Nucleus accumbens (tissue), 56 donors: ENCODE measurements at regions not wholly inside any gene's neighbourhood (a gene's known extent, or its start where the extent isn't known, plus 50 kb on each side); places are given as distances from the start of the nearest gene placed in this dataset.
"Not testable (repeated sequence)": the region's sequence is repeated elsewhere in the genome, so short reads cannot be mapped to it uniquely, and the experiment has no call there.

Source experiments
- DNase-seq, 56 donors: peaks; one replicate each; lab custom pipeline; 2025; lab: John Stamatoyannopoulos, UW

DNA sequence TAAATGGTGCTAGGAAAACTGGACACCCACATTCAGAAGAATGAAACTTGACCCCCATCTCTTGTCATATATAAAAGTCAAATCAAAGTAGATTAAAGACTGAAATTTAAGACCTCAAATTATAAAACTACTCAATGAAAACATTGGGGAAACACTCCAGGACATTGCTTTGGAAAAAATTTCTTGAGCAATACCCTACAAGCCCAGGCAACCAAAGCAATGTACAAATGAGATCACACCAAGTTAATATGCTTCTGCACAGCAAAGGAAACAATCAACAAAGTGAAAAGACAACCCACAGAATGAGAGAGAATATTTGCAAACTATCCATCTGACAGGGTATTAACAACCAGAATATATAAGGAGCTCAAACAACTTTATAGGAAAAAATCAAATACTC is 407.9 kb upstream of the BTBD3 start:
- DNase-seq: no peak

DNA sequence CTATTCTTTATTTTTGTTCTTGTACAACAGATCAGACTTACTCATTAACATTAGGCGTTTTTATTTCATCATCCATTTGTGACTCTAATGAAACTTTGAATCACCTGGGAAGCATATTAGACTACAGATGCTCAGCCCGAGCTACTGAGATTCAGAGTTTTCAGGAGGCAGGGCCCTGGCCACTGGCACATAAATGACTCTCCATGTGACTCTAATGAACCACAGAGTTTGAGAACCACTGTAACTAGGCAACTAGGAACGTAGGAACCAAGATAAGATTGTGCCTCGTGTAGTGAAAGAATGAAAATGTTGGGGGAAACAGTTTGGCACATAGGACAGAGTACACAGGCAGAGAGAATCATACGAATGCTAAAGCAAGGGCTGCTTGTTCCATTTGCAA is 405.9 kb upstream of the BTBD3 start:
- DNase-seq: no peak

GRCh38 chr20:11513241-11513745 is 404.4 kb upstream of the BTBD3 start:
- DNase-seq: not testable (repeated sequence)

DNA sequence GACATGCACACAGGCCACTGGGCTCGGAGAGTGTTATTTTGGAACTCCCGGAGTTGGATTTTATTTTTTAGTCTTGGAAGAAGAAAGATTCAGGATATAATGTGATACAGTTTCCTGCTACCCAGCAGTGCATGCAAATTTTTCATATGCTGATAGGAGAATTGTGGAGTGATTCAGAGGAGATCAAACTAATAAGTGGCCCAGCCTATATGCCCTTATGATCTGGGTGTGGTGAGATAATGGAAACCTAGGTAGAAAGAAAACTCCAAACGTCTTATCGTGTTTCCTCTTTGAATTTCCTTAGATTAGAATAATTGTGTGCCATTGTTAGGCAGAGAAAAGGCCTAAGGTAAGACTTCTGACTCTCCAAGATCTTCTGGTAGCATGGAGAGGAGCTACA is 401.2 kb upstream of the BTBD3 start:
- no peak for DNase-seq

GRCh38 chr20:11520596-11520995 is 397.1 kb upstream of the BTBD3 start:
- DNase-seq: no peak

DNA sequence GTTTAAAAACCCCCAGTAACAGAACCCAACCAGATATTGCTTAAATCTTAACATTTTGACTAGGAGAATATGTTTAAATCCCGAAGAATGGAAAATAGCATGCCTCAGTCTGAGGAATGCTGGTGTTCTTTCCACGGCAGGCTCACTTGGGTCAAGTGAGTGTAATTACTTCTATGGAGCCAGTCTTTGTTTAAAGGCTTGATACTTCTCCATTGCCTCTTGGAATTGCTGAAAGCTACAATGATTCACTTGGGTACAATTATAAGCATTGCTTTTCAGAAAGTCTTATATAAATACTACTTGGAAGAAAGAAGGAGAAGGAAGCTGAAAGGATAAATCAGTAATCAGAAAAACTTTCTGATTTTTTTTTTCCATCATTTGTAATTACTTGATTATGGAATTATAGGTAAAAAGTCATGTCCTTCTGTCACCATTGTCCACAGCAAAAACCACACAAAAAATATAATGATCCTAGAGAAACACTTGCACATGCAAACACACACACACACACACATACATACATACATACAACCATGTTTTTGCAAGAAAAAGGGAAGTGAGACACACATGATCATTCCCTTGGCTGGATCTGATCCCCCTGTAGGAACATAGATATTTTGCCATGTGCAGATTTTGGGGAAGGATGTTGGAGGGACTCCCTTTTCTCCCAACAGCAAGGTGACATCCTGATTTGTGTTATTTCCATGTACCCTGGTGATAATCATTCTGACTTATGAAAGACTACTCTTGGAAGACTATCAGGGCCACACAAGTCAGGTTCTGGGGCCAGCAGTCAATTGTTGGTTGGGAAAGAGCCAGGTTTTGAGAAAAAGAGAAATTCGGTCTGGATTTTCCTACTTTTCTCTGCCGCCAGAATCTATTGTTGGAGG is 396.0 kb upstream of the BTBD3 start:
- no peak for DNase-seq

DNA sequence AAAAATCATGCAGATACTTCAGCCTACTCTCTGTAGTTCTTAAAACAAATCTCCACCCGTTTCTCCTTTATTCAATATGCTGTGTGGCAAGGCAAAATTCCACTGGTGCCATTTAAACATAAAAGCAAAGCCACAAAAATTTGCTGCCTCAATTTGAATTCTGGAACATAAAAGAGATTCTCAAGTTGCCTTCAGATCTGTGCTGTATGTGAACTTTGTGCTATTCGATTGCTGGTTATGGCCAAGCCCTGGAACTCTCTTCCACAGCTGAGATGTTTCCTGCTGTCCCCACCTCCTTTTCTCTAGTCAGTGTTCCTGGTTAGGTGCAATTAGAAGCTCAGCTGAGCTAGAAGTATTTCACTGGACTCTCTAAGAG is 395.3 kb upstream of the BTBD3 start:
- DNase-seq: no peak

DNA sequence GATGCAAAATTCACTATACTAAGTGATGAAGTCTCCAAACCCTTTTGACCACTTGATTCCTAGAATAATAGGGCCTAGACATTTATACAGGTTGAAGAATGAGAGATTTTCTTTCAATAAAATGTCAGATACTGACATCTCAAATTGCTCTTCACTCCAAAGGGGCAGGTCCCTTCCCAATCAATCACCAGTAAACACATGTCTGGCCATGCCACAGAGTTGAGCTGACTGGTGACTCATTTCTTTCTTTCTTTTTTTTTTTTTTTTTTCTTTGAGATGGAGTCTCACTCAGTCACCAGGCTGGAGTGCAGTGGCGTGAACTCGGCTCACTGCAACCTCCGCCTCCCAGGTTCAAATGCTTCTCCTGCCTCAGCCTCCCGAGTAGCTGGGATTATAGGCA is 388.6 kb upstream of the BTBD3 start:
- DNase-seq: no peak

DNA sequence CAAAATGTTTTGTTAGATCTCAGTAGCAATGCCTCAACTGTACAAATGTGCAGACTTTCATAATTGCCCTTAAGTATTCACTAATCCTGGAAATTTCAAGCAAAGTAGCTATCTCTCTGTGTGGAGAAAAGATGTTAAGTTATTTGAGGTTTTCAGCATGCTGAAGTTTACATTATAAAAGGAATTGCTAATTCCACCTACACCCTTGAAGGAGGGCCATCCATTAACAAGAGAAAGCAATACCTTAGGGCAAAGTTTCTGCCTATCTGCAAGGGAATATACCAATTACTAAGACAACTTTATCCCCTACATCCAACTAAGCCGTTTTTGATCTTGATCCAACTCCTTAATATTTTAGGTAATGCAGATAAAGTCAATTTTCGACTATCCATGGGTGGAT is 380.7 kb upstream of the BTBD3 start:
- DNase-seq: no peak

DNA sequence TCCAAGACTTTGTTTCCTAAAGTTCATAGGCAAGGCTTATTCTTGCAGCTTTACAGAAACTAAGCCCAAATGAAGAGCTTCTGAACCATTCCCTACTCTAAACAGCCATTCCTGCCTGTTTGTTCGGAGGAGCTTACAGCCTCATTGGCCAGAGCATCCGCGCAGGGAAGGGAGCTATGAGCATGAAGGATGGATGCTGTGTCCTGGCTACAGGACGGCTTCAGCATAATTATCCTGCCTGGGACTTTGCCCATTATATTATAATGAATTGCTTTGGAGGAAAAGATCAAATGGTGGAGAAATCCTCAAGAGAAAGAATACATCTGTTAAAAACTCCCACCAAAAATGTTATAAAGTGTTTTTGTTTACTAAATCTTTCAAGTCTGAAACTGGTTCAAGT is 378.2 kb upstream of the BTBD3 start:
- DNase-seq: no peak

- DNase-seq: no peak
Observed at GRCh38 chr20:11540558-11540957, 377.1 kb upstream of the BTBD3 start.

GRCh38 chr20:11542645-11543044 is 375.0 kb upstream of the BTBD3 start:
- DNase-seq: no peak

GRCh38 chr20:11544029-11544678 is 373.5 kb upstream of the BTBD3 start:
- DNase-seq: peak in 11 of 56 donors; percentile 0 to 51 (median 6)

- no peak for DNase-seq
Observed at GRCh38 chr20:11546939-11547338, 370.8 kb upstream of the BTBD3 start.

DNA sequence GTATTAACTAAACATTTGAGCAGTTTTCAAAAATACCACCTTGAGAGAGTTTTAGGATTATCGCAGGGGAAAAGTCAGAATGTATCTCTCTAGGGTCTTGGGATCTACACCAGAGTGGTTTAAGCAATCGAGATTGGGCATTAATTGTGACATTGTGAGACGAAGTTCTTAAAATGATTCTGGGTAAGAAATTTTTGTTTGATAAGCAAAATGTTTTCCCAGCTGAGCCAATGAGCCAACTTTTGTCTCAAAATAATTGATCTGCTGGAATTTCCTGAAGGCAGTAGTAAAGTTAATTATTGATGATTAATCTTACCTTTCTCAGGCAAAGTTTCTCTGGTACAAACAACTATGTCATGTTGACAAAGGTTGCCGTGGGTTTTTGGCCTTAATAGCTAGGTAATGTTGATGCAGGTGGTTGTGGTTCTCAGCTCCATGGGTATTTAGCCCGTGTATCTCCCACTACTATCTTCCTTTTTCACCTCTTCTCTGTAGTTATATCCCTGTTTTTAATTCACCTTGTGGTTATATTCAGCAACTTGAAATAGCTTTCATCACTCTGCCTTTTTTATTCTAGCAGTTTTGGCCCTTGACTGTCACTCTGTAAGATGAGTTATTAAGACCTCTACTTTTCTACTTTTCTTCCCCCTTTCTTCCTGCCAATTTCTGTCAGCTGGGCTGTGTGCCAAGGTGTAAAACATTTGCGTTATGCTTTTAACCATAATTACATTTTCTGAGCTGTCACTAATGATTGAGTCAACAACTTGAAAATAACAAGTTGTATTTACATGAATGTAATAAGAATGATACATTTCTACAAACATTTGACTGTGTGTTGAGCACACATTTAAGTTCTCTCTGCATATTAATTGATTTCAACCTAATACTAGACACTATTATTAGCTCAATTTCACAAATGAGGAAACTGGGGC is 368.3 kb upstream of the BTBD3 start:
- DNase-seq: no peak

GRCh38 chr20:11550657-11551338 is 366.9 kb upstream of the BTBD3 start:
- no peak for DNase-seq

DNA sequence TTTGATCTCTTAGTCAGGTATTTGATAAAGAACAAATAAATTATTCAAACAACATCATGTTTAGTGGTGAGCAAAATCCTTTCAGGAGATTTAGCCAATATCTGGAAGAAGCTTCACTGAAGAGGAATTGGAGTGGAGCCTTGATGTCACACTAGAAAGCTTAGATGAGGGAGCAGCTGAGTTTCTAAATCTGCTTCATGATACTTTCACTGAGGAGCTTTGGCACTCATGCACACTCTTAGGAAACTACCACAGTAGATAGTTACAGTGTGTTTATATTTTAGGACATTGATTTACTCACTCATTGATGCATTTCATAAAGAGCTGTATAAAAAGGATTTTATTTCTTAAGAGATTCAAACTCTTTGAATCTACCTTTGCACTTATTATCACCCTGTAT is 366.2 kb upstream of the BTBD3 start:
- no peak for DNase-seq

GRCh38 chr20:11553603-11554002 is 364.1 kb upstream of the BTBD3 start:
- no peak for DNase-seq

- no peak for DNase-seq
Observed at GRCh38 chr20:11555510-11555909, 362.2 kb upstream of the BTBD3 start.

GRCh38 chr20:11556410-11556809 is 361.3 kb upstream of the BTBD3 start:
- DNase-seq: no peak
